Activated naive CD4-positive, alpha-beta T cell treated with anti-CD3 and anti-CD28 coated beads, Interleukin-2, amount 50 U/mL, for 72 hours (primary cell): ENCODE measurements at regions not wholly inside any gene's neighbourhood (a gene's known extent, or its start where the extent isn't known, plus 50 kb on each side); places are given as distances from the start of the nearest gene placed in this dataset.

Experiments used
- ATAC-seq, 2 donors: fragments of 150-1000 bp; cut with Tn5 transposase; 2 replicates each; pipeline ENCODE4 v1.10.0; 2021; ENCODE audit warnings: mild to moderate bottlenecking in 2 of 2, moderate library complexity in 2 of 2
- DNase-seq, 2 donors: peaks; one replicate each; pipeline ENCODE4 v3.0.0; 2021 to 2022; ENCODE audit warnings: low spot score in 2 of 2
- H3K27ac Mint-ChIP-seq, 2 donors: one replicate each; pipeline ENCODE4 v1.8.0; 2022; ENCODE audit warnings: mild to moderate bottlenecking in 2 of 2, mixed read lengths in 2 of 2
- H3K36me3 Mint-ChIP-seq, 2 donors: one replicate each; pipeline ENCODE4 v1.8.0; 2022; ENCODE audit warnings: mixed read lengths in 2 of 2
- H3K9me3 Mint-ChIP-seq, 2 donors: one replicate each; pipeline ENCODE4 v1.8.0; 2022; ENCODE audit warnings: mixed read lengths in 2 of 2

DNA sequence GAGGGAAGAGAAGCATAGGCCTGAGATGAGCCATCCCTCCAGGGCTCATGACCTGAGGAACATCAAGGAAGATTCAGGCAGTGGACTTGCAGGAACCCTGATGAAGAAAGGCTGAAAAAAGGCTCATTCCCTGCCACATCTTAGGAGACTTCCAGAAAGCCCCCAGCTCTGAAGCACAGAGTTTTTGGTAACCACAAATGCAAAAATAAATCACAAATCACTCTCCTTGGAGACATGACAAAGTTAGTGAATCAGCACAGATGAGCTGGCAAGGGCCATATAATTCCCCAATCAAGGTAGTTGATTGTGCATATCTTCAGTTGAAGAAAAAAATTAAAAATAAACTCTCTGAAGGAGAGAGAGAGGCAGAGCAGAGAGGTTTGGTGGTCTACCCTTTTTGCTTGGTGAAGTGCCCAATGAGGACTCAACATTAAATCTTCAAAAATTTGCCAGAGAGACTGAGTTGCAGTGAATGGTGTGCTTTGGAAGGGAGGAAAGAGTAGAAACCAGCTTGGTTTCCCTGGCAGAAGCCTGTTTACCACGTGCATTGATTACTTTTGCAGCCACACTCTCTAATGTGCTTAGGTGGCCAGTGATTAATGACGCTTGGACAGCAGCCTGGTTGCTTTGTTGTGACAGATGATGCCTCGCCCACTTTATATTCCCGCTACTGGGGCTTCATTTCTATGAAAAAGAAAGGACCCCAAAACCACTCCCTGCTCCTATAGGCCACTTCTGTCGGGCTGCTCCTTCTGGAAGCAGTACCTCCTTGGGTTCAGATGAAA, 257.4 kb upstream of the SLC14A2 start:
- DNase-seq (no peak), ATAC-seq (no peak)
- no peak overlapping the region for H3K27ac Mint-ChIP-seq
- H3K9me3 Mint-ChIP-seq: no peaks in the 10 kb centered on the region
- H3K36me3 Mint-ChIP-seq: no peaks in the 10 kb centered on the region

DNA sequence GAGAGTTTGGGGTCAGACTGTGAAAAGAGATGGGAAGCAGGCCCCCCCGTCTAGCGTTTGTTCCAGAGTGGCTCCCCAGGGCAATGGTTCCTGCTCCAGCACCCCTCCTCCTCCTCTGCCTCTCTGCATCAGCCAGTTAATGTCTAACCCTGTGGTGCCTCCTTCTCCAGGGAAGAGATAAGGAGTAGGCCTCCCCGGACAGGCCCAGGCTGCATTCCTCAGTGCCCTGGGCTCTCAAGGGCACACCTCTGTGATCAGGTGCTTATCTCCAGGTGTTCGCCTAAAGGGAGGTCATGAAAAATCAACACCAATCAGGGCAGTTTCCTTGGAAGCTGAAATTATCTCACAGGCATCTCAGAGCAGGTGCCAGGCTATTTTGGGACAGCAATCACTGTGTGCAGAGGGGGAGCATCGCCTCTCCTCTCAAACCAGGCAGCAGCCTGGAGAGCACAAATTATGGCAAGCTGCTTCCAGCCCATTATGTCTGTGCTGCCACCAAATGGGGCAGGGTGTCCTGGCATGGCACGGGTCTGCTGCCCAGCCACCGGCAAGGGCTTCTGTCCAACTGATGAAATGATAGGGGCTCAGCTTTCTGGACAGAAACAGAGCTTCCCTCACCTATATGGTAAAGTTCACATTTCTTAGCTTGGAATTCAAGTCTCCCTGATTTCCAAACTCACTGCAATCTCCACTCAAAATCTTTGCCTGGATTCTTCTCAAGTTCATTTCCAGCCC, 255.8 kb upstream of the SLC14A2 start:
- Mint-ChIP-seq H3K27ac (no peak overlapping the region), H3K36me3 (no peaks in the 10 kb centered on the region), H3K9me3 (no peaks in the 10 kb centered on the region)
- no peak for ATAC-seq
- no peak for DNase-seq

DNA sequence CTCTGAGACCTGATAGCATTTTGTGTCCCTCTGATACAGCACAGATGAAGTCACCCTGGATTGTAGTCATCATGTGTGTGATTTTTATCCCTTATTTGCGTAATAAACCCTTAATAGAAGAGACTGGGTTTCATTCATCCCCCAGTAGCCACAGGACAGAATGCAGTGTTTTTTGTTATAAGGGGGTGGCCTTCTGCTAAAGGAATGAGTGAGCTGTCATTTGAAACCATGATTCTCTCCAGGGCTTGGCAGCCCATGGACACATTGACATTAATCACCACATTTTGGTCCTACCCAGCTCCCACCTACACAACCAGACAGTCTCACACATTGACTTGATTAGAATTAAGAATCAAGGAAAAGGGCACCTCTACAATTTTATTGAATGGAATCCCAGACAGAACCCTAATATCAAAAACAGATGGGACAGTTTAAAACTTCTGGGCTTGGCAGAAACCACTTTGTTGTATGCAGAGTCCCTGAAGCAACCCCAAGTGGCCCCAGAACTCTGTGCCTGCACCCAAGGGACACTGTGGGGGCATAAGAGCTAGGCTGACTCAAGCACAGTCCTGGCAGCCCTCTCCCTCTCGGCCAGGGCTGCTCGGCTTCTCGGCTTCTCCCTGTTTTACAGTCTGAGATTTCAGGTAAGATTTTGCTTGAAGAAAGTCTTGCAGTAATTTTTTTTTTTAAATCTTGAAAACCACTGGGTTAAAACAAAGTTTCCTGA, 254.0 kb upstream of the SLC14A2 start:
- no peaks in the 10 kb centered on the region for H3K9me3 Mint-ChIP-seq
- no peak for DNase-seq
- H3K27ac Mint-ChIP-seq: no peak overlapping the region
- H3K36me3 Mint-ChIP-seq: no peaks in the 10 kb centered on the region
- ATAC-seq: no peak

DNA sequence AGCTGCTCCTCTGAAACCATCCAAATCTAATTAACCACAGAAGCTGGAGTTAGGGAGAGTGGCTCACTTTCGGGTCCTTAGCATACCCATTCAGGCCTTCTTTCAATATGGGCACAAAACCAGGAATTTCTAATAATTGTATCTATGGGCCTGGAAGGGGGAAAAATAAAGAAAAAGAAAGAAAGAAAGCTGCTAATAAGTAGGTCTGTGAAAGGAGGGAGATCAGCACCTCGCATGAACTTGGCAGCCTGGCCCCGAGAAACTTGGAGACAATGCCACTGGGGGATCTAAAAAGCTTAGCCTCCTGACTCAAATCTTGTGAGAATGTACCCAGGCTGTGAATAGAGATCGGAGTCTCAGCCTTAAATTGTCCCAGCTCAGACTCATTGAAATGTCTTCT, 252.1 kb upstream of the SLC14A2 start:
- DNase-seq (no peak), ATAC-seq (no peak)
- H3K9me3 Mint-ChIP-seq: no peaks in the 10 kb centered on the region
- no peaks in the 10 kb centered on the region for H3K36me3 Mint-ChIP-seq
- no peak overlapping the region for H3K27ac Mint-ChIP-seq

DNA sequence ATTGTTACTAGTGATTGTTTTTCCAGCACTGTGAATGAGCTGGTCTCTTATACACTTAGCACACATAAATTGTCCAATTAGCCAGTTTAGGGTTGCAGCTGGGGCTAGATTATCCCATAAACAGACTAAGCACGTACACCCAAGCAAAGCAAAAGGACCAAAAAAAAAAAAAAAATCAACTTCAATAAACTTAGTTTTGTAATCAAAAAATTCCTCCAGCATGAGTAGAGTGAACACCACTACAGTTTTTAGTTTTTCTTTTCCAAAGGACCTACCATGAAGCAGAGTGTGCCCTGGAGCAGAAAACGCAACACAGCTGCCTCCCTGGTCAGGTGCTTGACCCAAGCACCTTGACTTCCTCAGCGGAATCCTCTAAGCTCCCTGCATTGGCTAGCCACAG, 249.4 kb upstream of the SLC14A2 start:
- Mint-ChIP-seq H3K27ac (no peak overlapping the region), H3K36me3 (no peaks in the 10 kb centered on the region), H3K9me3 (no peaks in the 10 kb centered on the region)
- no peak for DNase-seq
- ATAC-seq: no peak

DNA sequence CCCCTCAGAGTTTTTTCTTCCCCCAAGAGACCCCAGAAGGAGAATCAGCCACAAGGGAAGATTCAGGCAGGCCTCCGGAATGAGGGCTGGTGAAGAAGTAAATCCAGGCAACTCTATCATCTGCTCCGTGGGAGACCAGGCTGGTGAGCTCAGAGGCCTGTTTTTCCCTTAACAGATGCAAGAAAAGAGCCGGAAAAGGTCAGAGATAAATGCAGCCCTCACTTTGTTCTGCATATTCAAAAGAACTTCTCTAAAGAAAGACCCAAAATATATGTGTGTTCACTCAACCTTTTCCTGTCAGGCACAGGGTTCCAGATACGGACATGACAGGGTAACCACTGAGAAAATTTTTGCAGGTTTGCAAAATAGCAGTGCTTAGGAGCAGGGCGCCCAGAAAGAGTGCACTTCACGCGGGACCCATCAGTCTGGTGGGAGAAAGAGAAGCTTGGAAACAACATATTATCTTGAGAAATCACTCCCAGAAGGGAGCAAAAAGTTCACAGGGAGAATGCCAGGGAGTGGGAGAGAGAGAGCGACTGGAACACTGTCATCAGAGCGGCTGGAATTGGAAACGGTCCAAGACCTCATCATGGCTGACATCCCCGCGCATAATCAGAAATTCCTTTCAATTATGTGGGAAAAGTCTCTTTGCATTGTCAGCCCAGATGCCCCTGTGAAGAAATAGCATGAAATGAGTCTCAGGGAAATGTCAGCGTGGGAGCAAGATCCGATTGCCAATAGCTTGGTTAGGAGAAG, 244.8 kb upstream of the SLC14A2 start:
- H3K9me3 Mint-ChIP-seq: no peaks in the 10 kb centered on the region
- no peak for ATAC-seq
- no peak for DNase-seq
- H3K27ac Mint-ChIP-seq: no peak overlapping the region
- H3K36me3 Mint-ChIP-seq: no peaks in the 10 kb centered on the region

DNA sequence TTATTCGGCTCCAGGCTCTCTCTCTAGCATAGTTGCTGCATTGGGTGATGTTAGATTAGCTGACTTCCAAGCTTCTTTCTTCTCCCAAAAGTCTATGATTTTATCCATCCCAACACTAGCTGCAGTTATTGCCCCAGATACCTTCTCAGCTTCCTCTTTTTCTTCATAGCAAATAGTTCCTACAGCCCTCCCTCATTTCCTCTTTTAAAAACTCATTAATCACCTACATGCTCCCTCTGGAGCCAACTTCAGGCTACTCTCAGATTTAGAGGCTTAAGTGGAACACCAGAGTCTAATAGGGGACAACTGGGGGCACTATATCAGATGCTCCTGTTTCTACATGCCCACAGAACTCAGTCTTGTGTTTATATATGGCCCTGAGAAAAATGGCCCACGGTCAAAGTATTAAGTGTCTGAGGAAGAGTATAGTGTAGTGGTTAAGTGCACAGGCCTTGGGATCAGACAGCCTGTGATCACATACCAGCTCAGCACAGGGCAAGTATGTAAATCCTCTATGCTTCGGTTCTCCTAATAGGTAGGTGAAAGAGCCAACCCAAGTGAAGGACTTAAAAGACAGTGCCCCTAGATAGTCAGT, 241.9 kb upstream of the SLC14A2 start:
- ATAC-seq (no peak), DNase-seq (no peak)
- Mint-ChIP-seq H3K9me3 (no peaks in the 10 kb centered on the region), H3K36me3 (no peaks in the 10 kb centered on the region), H3K27ac (no peak overlapping the region)

DNA sequence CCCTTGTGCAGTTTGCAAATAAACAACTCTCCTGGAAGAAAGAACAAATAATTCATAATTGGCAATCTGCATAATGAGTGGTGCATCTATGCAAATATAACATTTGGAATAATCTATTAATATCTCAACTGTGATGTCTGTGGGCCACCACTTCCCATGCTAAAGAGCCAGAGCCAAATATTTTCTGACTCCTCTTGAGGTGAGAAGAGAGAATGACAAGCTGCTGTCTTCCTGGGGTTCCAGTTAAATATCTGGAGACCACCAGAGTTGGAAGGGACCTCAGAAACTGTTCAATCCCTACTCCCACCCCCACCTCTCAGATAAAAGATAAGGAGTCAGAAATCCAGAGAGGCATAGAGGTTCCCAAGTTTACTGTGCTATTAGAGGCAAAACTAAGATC, 241.0 kb upstream of the SLC14A2 start:
- no peaks in the 10 kb centered on the region for H3K9me3 Mint-ChIP-seq
- no peak overlapping the region for H3K27ac Mint-ChIP-seq
- no peak for ATAC-seq
- DNase-seq: no peak
- H3K36me3 Mint-ChIP-seq: no peaks in the 10 kb centered on the region

DNA sequence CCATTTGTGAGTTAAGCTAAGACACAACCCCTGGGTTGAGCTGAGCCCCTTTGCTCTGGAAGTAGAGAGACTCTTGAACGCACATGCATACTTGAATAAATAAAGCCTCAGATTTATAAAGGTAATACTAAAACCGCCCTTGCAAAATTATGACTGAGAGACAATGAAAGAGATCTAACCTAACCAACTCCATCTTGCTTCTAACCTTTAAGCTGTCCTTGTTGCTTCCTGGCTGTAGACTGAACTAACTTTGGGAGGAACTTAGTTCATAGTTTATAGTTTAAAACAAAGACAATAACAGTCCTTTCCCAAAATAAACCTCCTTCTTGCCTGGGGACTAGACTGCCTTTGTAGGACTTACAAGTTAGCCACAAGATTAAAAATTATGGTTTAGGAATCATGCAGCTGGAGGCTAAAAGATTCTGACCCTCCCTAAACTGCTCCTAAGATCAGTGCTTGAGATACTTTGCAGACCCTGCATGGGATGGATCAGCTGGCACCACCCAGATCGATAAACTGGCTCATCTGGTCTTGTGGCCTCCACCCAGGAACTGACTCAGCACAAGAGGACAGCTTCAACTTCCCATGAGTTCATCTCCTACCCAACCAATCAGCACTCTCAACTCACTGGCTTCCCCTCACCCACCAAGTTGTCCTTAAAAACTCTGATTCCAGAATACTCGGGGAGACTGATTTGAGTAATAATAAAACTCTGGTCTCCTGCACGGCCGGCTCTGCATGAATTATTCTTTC, 240.2 kb upstream of the SLC14A2 start:
- no peaks in the 10 kb centered on the region for H3K36me3 Mint-ChIP-seq
- ATAC-seq (no peak), DNase-seq (no peak)
- no peaks in the 10 kb centered on the region for H3K9me3 Mint-ChIP-seq
- no peak overlapping the region for H3K27ac Mint-ChIP-seq

DNA sequence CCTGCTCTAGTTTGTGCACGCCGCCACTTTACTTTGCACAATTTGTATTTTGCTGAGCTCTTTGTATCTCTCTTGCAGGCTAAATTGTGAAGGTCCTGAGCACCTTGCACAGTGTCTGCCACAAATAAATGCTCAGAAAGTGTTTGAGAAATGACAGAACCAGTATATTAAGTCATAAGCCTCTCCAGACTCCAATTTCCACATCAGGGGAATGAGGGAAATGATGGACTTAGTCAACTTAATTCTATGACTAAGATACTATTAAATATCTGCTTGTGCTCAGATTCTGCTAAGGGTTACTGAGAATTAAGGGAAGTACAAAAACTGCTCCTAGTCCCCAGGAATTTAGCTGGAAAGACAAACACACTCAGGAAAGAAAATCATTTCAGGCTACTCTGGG, 239.1 kb upstream of the SLC14A2 start:
- H3K9me3 Mint-ChIP-seq: no peaks in the 10 kb centered on the region
- DNase-seq: no peak
- no peak for ATAC-seq
- H3K27ac Mint-ChIP-seq: no peak overlapping the region
- H3K36me3 Mint-ChIP-seq: no peaks in the 10 kb centered on the region

DNA sequence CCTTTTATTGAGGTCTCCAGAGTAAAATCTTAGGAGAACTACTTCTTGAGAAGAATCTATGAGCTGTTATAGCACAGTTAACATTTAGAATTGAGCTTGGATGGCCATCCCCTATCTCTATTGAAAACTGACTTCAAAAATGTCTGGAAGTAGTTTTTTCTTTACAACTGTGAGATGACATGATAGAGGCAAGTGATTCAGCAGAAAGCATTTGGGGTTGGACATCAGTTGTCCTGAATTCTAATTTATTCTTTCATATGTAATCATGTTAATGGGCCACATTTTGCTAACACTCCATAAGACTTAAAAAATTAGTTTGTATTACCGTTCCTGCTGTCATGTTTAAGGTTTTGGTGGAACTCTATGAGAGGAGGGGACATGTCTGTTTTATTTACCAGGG, 237.0 kb upstream of the SLC14A2 start:
- ATAC-seq (no peak), DNase-seq (no peak)
- H3K9me3 Mint-ChIP-seq: no peaks in the 10 kb centered on the region
- H3K36me3 Mint-ChIP-seq: no peaks in the 10 kb centered on the region
- no peak overlapping the region for H3K27ac Mint-ChIP-seq

DNA sequence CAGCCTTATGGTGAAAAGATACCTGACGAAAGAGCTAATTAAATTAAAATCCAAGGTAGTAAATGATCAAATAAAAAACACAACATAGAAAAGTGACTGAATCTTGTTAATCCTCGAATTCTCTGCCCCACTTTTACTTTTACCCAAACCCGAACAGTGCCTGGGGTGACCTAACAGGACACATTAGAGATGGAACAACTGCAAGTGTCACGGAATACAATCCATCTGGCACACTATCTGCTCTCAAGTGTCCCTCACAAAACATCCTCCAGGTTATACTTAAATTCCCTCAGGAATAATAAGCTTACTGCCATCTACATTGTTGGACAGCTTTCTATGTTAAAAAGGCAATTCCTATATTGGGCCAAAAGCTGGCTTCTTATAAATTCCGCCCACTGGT, 236.3 kb upstream of the SLC14A2 start:
- ATAC-seq (no peak), DNase-seq (no peak)
- H3K9me3 Mint-ChIP-seq: no peaks in the 10 kb centered on the region
- H3K27ac Mint-ChIP-seq: no peak overlapping the region
- H3K36me3 Mint-ChIP-seq: no peaks in the 10 kb centered on the region

DNA sequence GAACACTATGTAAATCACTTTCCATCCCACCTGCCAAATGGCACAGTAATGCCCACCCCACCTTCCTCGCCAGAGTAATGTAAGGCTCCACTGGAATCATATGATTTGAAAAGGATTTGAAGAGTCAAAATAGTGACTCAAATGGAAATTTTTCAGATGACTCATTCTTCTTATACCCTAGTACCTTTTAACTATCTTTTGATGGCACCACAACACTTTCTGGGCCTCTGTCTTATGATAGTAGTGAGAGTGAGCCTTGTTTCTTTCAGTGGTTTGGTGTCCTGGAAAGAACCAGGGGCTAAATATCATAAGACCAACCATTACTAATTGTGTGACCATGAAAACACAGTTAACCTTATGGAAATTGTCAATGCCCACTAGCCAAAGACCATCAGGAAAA, 235.4 kb upstream of the SLC14A2 start:
- H3K36me3 Mint-ChIP-seq: no peaks in the 10 kb centered on the region
- no peak overlapping the region for H3K27ac Mint-ChIP-seq
- no peaks in the 10 kb centered on the region for H3K9me3 Mint-ChIP-seq
- ATAC-seq: peak; percentile 41 to 86
- DNase-seq: no peak

DNA sequence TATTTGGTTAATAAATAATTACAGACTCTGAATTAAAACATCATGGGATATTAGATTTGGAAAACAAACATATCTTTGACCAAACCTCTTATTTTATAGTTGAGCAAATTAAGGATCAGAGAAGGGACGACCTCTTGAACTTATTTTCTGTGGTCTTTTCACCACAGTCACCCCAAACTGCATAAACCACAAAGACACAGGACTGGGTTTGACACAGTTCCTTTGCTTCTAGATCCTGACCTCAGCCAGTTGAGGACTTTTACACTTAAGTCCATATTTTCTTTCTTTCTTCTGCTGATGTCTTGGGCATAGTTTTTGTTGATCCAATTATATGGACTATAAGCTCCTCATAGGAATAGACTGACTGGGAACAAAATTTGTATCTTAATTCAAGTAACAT, 234.0 kb upstream of the SLC14A2 start:
- ATAC-seq: no peak
- H3K27ac Mint-ChIP-seq: no peak overlapping the region
- DNase-seq: no peak
- H3K9me3 Mint-ChIP-seq: no peaks in the 10 kb centered on the region
- H3K36me3 Mint-ChIP-seq: no peaks in the 10 kb centered on the region

DNA sequence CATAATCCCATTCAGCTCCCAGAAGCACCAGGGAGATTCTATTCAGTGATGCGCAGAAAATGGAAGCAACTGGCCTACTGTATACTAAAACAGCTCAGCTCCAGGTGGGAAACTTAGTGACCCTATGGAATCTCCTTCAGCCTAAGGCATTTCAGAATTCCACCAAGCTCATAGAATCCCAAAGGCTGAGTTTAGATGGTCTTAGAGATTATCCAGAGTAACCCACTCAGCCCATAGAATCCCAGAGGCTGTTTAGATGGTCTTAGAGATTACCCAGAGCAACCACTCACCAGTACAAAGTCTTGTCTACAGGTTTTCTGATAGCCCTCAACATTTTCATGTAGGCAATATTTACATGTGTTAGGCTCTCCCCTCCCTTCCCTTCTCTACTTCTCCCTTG, 232.0 kb upstream of the SLC14A2 start:
- no peak for DNase-seq
- Mint-ChIP-seq H3K36me3 (no peaks in the 10 kb centered on the region), H3K9me3 (no peaks in the 10 kb centered on the region), H3K27ac (no peak overlapping the region)
- ATAC-seq: no peak
